GM20000 (cell line): ENCODE measurements at regions not wholly inside any gene's neighbourhood (a gene's known extent, or its start where the extent isn't known, plus 50 kb on each side); places are given as distances from the start of the nearest gene placed in this dataset.

Experiments
- DNase-seq: peaks from one replicate; pipeline ENCODE4 v3.0.0; 2012; ENCODE audit warnings: low spot score
- CTCF ChIP-seq: IDR thresholded peaks from 2 replicates; pipeline ENCODE4 v1.5.1; 2012; ENCODE audit warnings: mild to moderate bottlenecking, control low read depth; ENCODE audit errors: extremely low read depth, missing control alignments

DNA sequence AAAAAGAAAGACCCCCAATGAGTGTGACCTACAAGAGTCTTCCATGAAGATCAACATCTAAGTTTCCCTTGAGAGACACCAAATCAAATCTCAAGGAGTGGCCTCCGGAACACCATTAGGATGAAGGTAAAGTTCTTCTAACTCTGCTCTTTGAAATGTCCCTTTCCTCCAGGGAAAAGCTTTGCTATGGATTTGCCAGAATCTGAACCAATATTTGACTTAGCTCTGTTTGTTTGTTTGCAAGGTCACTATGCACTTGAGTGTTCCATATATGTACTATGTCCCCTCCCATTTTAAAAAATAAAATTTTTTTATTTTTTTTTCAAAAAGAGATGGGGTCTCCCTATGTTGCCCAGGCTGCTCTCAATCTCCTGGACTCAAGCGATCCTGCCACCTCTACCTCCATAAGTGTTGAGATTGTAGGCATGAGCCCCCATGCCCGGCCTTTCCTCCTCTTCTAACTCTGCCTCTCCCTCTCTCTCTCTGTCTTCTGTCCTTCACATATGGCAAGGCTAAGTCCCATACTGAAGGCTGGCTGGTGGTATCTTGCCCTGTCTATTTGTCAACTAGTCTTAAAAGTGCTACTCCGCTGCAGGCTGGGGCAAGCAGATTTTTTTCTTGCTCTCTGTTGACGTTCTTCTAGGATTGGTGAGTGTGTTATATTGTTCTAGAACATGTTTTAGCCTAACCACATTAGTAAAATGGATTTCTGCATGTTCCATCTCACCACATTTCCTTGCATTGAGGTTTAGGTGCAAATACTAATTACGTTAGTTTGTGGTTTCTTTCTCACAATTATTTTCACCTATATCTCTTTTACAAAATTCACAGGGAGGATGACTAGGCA is 276.7 kb upstream of the DYNLRB2 start:
- TF ChIP-seq CTCF = no peak
- DNase-seq = no peak

DNA sequence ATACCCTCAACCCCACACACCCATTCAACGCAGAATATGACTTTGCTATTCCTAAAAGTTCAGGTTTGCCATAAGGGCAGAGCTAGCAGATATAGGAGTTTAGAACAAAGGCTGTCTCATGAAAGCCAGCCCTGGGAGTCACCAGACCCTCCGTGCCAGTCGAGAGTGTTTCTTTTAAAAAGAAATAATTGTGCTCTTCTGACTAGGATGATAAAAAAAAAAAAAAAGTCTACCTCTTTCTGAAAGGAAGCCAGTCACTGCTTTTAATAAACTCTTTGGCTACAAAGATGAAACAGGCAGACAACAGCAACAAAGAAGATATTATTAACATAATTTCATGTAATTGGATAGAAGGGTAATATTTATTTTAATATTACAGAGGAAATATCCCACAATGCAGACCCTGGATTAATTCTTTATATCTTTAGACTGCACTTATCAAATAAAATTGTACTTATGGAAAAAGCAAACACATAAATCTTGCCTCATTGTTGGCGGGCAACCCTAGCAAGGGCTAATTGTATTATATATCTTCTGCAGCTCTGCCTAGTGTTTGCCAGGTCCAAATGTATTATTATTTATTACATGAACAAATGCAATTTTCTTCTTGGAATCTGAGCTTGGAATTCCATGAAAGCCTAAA is 277.5 kb upstream of the DYNLRB2 start:
- no peak for TF ChIP-seq CTCF
- DNase-seq = no peak

DNA sequence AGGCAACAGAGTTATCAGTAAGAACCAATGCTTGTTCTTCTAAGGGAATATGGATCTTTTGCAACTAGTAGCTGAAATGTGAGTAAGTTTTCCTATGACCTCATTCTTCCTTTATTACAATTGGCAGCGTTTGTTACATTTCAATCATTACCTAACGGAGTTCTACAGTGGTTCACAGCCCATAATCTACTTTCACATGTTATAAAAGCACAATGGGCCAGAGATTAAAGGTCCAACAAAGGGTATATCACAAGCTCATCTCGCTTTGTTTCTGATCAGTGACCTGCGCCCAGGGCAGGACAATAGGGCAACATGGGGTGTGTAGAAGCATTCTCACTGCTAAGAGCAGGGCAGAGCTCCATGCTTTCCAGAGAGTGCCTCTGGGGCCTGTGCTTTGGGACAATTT is 279.9 kb upstream of the DYNLRB2 start:
- TF ChIP-seq CTCF = no peak
- DNase-seq = no peak

DNA sequence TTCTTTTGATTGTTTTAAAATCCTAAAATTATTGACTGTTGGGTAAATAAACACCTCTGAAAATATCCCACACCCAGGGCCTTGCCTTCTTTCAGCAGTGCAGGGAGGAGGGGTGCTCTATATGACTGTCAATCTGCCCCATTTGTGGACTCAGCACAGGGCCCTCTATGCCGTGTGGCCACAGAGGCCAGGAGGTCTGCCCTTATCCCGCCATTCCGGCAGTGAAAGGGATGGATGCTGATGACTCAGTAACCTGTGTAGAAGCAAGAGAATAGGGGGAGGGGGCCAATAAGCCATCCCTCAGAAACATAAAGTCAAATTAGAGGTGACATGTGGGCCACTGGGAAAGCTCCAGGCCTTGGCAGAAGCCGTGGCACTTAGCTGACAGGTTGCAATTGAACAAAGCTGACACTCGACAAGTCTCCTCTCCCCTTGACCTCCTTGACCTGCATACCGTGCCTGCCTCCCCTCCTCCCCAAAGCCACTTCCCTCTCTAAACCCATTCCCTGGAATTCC is 281.4 kb upstream of the DYNLRB2 start:
- TF ChIP-seq CTCF = no peak
- DNase-seq = no peak

- no peak for TF ChIP-seq CTCF
- no peak for DNase-seq
Measured at GRCh38 chr16:80258407-80258806, 282.4 kb upstream of the DYNLRB2 start.

- TF ChIP-seq CTCF = no peak
- DNase-seq = no peak
Measured at GRCh38 chr16:80254970-80255369, 285.8 kb upstream of the DYNLRB2 start.

GRCh38 chr16:80253741-80254140 is 287.1 kb upstream of the DYNLRB2 start:
- DNase-seq = no peak
- no peak for TF ChIP-seq CTCF
